ENCODE measurements at regions not wholly inside any gene's neighbourhood (a gene's known extent, or its start where the extent isn't known, plus 50 kb on each side); places are given as distances from the start of the nearest gene placed in this dataset.

DNA sequence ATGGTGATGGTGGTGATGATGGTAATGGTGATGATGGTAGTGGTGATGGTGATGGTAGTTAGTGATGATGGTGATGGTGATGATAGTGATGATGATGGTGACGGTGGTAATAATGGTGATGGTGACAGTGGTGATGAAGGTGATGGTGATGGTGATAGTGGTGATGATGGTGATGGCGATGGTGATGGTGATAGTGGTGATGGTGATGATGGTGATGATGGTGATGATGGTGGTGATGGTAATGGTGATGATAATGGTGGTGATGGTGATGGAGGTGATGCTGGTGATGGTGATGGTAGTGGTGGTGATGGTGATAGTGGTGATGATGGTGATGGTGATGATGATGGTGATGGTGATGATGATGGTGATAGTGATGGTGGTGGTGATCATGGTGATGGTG, 148.7 kb upstream of the TNRC6C start:
- DNase-seq: no peak

DNA sequence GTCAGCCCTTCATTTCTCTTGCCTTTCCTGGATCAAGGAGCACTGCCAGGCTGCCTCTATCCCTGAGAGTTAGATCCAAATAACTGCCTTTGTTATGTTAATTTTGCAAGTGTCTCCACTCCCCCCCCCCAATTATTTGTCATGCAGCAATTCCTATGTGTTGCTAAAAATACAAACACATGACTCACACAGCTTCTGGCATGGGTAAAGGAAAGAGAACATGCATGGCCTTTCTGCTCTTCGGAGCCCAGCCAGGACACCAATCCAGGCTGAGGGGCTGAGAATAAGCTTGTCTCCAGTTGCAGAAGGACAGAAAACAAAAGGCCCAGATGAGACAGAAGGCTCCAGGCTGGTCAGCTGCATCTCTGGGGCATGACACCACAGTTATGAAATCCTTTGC, 148.0 kb upstream of the TNRC6C start:
- DNase-seq: no peak

DNA sequence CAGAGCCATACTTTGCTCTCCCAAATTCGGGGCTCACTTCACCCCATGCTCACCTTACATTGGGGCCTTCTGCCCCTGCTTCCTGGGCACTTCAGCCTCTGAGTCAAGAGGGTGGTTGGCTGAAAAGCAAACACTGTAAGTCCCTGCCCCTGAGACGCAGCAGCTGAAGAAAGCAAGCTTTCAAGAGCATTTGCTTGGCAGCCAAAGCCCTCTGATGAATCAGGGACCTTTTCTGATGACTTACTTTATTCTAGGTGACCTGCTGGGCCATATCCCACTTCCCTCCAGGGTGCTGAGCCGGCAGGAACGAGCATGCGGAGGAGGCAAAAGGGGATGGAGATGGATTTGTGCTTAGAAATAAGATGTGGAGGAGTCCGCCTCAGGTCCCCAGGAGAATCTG, 147.0 kb upstream of the TNRC6C start:
- no peak for DNase-seq

DNA sequence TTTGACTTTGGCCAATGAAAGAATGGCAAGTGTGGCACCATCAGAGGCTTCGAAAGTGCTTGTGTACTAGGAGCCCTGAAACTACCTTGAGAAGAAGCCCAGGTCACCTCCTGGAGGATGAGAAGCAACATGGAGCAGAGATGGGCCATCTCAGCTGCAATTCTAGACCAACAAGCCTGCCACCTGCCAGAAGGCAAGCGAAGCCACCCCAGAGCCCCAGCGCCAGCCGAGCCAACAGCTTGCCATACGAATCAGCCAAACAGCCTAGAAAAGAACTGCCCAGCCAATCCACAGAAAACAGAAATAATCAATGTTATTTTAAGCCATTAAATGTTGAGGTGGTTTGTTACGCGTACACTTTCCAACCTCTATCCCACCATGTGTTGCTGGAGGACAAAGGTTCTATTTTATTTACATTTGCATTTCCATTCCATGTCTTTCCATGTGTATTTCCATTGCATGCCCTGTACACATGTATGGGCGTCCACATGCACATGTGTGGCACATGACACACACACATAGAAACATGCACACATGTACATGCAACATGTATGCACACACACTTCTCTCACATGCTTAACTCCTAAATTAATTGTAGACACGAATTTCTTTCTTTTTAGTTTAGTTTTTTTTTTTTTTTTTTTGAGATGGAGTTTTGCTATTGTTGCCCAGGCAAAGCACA, 144.3 kb upstream of the TNRC6C start:
- no peak for DNase-seq

DNA sequence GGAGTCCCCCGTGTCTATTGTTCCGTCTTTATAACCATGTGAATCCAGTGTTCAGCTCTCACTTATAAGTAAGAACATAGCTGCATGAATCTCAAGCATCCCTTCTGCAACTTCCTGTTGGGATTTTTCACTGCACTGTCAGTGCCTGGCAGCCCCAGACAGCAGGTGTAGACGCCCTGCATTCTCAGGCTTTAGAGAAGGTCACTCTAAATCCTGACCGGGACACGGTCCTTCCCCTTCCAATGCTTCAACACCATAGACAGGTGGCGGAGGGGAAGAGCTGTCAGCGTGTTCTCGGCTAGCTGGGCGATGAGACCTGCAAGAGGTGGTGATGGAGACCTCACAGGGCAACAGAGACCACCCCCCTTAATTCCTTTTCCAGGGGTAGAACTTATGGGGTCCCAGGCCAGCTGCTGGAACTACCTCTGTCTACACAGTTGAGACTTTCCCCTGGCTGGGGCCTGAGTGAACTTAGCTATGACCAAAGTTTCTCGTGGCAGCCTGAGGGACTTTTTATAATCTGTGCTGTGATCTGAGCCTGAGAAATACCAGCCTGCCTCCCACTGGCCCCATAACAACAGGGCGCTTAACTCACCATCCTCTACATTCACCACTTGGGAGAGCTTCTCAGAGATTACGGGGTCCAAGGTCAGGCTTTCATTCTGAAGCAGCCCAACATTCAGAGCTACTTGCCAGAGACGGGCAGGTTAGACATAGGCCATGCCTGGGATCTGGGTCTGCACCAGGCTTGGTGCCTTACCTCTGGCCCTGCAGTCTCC, 143.2 kb upstream of the TNRC6C start:
- no peak for DNase-seq

DNA sequence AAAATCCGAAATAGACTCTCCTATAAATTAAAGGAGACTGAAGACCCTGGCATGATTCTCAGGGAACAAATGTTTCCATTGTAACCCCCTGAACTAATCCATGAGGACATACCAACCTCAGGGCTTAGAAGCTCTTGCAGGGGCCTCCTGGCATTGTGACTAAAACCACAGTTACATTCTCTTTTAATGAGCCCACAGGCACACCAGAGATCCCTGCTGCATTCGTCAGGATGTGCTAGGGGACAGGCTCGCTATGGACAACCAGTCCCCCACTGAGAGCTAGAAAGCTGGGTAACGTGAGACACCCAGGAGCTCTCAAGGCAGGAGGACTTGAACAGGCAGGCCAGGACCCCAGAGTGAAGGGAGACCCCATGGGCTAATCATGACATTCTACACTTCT, 140.6 kb upstream of the TNRC6C start:
- no peak for DNase-seq

DNA sequence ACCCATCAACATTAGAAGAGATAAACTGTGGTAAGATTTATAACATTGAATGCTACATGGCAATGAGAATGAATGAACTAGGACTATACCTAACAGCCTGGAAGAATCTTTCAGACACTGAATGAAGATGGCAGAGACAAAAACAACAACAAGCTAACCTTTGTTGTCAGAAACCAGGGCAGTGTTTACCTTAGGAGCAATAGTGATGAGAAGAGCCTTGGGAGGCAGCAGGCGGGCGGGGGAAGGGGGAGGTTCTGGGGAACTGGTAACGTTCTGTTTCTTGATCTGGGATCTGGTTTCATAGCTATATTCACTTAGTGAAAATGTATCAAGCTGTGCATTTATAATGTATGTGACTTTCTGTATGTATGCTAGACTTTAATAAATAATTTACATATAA, 139.0 kb upstream of the TNRC6C start:
- DNase-seq: no peak

DNA sequence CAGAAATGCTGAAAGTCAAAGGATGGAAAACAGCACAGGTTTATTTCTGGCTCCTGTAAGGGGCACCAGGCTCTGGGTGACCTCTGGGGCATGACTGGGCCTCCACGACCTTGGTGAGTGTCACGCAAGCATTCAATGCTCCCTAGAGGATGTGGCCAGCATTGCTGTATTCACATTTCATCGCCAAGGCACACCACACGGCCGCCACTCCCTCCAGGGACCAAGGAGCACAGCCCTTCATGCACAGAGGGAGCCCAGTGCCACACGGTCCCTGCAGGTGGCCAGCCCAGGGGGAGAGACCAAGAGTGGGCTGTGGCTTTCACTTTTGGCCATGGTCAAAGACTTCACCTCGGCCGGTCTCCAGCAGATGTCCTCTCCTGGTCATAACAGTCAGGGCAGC, 137.4 kb upstream of the TNRC6C start:
- DNase-seq: peak; percentile 63

DNA sequence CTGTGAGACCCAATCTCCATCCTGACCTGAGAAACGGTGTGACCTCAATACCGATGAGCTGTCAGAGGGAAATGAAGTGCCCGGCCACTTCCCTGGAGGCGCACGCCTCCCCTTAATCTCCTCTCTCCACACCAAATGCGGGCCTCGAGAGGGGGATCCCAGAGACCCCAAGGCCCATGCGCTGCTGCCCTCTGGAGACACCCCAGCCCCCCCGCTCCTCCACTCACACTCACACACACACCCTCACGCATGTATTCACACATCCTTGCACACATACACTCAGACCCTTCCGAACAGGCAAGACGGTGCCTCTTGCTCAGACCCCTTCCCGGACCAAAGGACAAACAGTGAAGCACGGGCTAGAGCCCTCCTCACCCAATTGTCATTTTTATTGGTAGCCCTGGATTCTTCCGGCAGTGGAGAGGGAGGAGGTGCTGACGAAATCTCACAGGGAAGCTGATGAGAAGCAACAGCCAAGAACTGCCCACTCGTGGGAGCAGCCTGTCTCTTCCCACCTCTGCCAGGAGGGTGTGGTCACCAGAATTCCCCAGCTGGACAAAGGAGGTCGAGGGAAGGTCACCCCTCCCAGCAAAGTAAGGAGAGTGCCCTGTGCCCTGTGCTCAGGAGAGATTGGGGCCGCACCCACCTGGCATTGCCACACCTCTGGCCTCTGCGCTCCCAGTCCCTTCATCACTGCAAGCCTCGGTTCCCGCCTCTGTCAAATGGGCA, 136.0 kb upstream of the TNRC6C start:
- no peak for DNase-seq

DNA sequence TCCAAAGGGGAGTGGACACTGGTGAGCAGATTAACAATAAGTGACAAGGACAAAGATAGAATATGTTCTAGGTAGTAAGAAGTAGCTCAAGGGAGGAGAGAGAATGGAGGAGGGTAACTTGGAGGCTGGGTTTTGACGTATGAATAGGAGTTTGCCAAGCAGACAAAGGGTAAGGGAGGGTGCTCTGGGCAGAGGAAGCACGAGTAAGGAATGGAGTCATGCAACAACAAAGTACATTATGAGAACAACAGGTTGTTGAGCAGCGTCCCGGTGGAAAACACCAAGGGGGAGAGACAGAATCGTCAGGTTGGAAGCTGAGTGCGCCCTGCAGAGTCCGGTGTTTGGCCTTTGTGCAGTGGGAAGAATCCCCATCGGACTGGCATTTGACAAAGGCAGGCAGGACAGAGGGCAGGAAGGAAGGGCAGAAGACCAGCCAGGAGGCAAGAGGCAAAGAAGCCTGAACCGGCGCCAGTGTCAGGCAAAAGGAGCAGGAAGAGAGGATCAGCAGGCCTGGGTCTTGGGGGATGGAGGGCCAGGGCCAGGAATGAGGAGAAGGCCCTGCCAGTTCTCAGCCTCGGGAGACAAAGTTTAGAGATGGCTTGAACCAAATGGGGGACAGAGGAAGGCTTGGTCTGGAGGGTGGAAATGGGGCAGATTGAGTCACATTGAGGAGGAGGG, 134.3 kb upstream of the TNRC6C start:
- DNase-seq: no peak

DNA sequence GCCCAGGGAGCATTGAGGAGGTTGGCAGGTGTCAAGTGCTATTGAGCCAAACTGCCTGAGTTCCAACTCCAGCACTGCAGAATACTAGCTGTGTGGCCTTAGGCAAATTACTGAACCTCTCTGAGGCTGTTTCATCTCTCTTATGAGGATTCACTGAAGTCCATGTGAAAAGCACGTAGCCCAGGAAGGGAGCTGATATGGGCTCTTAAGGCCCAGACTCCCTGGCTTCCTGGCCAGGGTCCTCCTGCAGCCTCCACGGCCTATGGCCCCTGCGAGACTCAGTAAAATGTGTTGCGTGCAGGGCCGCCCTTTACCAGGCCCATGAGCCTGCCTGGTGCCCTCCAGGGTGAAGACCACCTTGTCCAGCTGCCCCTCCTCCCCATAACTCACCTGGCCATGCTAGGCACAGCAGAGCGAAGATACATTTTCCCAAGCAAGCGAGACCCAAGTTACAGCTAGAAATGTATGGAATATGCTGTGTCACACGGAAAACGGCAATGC, 133.7 kb upstream of the TNRC6C start:
- no peak for DNase-seq

DNA sequence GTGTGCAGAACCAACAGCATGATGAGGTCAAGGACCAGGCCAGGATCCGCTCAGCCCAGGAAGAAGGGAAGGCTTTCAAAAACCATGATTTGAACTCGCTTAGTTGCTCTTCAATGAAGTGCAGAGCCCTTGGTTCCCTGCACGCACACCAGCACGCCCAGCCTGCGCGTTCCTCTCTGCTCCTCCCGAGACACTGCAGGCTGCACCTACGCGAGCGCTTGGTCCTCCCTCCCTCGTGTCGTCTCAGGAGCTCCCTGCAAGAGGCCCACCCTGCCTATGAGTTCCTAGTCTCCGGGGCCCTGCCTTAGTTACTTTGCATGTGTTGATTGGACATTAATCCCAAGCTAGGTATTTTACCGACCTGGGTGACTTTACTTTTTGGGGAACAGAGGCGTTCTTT, 132.9 kb upstream of the TNRC6C start:
- DNase-seq: no peak

DNA sequence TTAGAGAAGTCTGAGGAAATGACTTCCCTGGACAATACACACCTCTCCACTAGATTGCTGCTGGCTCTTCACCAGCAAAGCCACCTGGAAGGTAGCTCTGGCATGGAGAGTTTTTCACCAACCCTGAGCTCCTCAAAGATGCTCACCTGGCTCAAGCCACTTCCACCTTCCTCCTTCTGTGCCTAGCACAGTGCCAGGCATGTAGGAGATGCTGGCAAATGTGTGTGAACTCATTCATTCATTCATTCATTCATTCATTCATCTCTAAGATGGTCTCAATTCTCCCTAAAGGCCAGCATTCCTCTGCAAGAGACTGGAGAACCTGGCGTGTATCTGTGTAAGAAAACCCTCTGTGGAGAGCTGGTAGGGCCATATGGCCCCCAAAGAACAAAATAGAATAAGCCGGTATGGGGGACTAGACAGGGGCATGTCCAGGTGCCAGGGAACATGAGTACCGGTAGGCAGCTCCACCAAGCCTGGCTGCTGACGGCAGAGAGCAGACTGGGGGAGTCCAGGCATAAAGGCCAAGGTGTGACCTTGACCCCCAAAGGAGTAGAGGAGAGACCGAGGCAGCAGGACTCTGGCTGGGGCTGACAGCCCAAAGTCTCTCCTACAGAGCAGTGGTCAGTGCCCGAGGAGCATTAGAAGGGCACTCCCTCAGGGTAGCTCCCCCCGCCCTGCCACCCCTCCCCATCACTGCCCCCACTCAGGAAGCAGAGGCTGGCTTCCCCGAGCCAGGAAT, 132.2 kb upstream of the TNRC6C start:
- no peak for DNase-seq

DNA sequence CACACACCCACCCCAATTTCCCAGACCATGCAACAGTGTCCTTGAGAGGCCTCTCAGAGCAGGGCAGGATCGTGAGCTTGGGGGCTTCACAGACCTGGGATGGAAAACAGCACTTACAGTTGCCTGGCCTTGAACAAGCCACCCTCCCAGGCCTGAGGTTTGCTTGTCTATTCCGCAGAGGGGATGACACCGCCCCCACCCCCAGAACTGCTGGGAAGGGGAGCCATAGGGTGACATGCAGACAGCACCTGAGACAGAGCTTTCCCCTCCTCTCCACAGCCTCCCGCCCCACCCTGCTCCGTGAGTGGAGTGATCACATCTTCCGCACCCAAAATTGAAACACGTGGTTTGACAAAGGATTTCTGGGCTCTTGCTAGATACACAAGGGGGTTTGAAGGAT, 131.5 kb upstream of the TNRC6C start:
- DNase-seq: no peak

DNA sequence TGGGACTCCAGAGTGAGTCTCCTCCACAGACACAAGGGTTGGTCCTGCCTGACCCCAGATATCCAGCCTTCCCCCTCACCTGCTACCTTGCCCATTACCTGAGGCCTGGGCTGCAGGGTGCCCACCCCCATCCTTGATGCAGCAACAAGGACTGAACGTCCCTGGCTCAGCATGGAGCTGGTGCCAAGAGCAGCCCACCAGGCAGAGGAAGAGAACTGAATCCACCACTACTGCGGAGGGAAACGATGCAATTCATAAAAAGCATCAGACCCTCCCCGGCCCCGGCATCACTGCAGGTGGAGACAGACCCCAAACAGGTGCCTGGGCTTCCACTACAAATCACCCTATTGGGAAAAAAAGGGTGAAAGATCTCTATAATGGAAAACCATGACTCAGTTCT, 131.0 kb upstream of the TNRC6C start:
- DNase-seq: no peak

DNA sequence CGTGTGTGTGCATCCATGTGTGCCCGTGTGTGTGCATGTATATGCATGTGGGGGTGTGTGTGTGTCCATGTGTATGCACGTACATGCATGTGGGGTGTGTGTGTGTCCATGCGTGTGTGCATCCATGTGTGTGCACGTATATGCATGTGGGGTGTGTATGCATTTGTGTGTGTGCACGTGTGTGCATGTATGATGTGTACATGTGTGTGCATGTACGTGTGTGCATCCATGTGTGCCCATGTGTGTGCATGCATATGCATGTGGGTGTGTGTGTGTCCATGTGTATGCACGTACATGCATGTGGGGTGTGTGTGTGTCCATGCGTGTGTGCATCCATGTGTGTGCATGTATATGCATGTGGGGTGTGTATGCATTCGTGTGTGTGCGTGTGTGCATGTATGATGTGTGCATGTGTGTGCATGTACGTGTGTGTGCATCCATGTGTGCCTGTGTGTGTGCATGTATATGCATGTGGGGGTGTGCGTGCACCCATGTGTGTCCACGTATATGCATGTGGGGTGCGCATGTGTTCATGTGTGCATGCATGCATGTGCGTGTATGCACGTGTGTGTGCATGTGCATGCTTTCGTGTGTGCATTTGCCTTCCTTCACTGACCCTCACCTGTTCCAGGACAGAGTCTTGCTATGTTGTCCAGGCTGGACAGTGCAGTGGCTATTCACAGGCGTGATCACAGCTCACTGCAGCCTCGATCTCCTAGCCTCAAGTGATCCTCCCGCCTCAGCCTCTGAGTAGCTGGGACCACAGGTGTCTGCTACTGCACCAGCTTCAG, 129.6 kb upstream of the TNRC6C start:
- DNase-seq: no peak

DNA sequence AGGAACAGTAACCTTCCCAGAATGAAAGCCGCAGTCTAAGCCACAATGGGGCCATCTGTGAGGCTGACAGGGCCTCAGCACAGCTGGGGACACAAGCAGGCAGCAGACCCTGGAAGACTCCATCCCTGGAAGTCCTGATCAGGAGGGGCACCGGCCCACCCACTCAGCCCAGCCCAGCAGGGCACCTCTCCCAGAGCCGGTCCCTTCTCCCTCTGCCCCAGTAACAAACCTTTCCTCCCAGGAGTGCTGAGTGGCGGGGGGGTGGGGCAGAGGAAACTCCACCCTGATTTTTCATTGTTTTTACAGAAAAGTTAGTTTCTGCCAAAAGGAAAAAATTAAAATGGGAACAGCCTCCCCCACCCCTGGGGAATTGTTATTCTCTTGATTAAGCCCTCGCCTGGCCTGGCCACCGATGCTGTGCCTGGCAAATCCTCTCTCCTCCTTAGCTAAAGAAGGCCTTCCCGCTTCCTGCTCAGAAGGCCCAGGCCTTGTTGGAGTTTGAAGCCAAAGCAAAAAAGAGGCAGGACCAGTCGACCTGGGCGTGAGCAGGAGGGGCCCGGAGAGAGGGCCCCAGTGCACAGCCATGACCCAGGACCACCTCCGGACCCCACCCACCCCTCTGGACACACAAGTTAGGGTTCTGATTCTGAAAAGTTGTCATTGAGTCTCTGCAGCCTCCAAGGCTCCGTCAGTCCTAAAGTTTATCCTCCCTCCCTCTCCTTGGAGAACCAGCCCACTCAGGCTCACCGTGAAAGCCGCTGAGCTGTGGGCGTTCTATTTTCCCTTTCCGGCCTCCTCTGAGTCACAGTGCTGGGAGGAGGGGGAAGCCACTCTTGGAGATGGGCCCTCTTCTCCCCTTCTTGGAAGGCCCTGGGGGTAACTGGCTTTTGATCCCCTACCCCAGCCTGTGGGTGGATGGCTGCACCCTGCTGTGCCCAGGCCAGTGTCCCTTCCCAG, 128.4 kb upstream of the TNRC6C start:
- DNase-seq: no peak

DNA sequence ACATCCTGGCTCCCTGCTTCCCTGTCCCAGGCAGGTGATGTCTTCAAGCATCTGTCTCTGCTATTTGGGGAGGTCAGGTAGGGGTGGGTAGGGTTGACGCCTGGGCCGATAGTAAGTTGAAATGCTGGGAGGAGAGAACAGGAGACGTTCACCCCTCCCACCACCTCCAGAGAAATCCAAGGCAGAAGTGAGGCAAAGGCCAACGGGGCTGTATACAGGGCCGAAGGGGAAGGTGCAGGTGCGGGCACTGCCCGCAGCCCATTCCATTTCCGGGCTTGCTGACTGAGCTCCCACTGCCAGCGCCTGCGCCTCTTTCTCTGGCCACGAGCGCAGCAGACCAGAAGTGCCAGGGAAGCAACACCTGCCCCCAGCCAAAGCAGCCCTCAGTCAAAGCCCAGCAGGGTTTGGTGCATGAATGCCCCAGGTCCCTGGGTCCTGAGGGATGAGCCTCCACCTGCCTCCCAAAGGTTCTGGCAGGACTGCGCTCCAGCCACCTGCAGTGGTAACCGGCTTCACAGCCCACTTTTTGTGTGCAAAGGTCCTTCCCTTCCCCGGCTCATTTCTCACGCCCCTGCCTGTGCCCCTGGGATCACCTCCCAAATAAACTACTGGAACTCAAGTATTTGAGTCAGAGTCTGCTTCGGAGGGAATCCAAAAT, 127.6 kb upstream of the TNRC6C start:
- peak; percentile 76 for DNase-seq

DNA sequence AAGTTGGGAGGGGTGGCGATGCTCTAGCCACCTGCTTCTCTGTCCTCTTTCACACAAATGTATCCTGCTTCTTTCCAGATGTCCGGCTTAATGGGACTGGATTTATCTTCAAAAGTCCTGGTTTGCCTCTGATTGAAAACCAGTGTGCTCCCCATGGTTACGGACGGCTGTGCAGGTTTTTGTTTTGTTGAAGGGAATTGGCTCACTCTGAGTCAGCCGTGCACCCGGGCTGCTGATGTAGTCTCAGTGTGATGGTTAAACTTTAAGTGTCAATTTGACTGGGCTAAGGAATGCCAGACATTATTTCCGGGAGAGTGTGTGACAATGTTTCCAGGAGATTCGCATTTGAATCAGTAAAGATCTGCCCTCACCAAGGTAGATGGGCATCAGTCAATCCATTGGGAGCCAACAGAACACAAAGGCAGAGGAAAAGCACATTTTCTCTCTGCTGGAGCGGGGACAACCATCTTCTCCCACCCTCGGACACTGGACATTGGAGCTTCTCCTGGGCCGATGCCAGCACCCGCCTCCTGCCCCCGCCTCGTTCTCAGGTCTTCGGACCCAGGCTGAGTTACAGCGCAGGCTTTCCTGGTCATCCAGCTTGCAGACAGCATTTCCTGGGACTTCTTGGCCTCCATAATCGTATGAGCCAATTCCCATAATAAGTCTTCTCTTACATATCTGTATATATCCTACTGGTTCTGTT, 126.9 kb upstream of the TNRC6C start:
- no peak for DNase-seq

Measured in RPMI8226 (cell line).